ENCODE measurements at regions not wholly inside any gene's neighbourhood (a gene's known extent, or its start where the extent isn't known, plus 50 kb on each side); places are given as distances from the start of the nearest gene placed in this dataset.
"Not testable (repeated sequence)": the region's sequence is repeated elsewhere in the genome, so short reads cannot be mapped to it uniquely, and the experiment has no call there.

GRCh38 chr11:21983431-21983830 lies 209.5 kb upstream of the ANO5 start:
- H3K27me3 Mint-ChIP-seq (ENCODE audit: low read depth) = peaks cover 3% of the 10 kb centered on the region
- no peaks in the 10 kb centered on the region for H3K36me3 Mint-ChIP-seq (ENCODE audit: low read depth)
- no peak for DNase-seq (ENCODE audit: low read depth, low spot score)
- TF ChIP-seq, protein P1, sequence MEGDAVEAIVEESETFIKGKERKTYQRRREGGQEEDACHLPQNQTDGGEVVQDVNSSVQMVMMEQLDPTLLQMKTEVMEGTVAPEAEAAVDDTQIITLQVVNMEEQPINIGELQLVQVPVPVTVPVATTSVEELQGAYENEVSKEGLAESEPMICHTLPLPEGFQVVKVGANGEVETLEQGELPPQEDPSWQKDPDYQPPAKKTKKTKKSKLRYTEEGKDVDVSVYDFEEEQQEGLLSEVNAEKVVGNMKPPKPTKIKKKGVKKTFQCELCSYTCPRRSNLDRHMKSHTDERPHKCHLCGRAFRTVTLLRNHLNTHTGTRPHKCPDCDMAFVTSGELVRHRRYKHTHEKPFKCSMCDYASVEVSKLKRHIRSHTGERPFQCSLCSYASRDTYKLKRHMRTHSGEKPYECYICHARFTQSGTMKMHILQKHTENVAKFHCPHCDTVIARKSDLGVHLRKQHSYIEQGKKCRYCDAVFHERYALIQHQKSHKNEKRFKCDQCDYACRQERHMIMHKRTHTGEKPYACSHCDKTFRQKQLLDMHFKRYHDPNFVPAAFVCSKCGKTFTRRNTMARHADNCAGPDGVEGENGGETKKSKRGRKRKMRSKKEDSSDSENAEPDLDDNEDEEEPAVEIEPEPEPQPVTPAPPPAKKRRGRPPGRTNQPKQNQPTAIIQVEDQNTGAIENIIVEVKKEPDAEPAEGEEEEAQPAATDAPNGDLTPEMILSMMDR (conservative IDR thresholded peaks at IDR 0.05) = no peak
- no peaks in the 10 kb centered on the region for H3K4me1 Mint-ChIP-seq
- H3K27ac Mint-ChIP-seq (ENCODE audit: unreplicated experiment) = no peak overlapping the region
- H3K9me3 Mint-ChIP-seq = no peaks in the 10 kb centered on the region
- no peak overlapping the region for H3K4me3 Mint-ChIP-seq

GRCh38 chr11:21986361-21986760 lies 206.5 kb upstream of the ANO5 start:
- H3K36me3 Mint-ChIP-seq (ENCODE audit: low read depth) = no peaks in the 10 kb centered on the region
- TF ChIP-seq, protein P1 (conservative IDR thresholded peaks at IDR 0.05) = no peak
- no peak overlapping the region for H3K4me3 Mint-ChIP-seq

DNA sequence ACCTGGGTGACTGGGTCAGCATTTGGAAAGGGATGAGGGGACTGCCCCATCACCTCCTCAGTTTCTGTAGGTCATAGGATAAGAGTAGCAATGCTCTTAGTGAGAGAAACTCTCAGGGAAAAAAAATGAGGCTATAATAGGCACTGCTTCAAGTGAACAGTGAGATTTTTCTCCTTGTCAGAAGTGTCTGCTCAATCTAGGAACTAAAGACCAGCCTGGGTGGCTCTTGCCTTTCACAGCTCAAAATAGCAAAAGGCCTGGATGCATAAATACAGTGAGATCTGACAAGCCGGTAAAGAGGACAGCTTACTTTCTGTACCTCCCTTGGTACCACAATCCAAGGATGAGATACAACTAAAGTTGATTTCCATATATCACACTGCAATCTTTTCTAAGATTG lies 205.6 kb upstream of the ANO5 start:
- Mint-ChIP-seq H3K27ac (ENCODE audit: unreplicated experiment) (no peak overlapping the region), H3K9me3 (no peaks in the 10 kb centered on the region), H3K36me3 (ENCODE audit: low read depth) (no peaks in the 10 kb centered on the region), H3K27me3 (ENCODE audit: low read depth) (peaks cover 16% of the 10 kb centered on the region), H3K4me1 (no peaks in the 10 kb centered on the region), H3K4me3 (no peak overlapping the region)
- TF ChIP-seq, protein P1 (conservative IDR thresholded peaks at IDR 0.05) = no peak
- DNase-seq (ENCODE audit: low read depth, low spot score) = no peak

More at GRCh38 chr11:21986361-21986760, 206.5 kb upstream of the ANO5 start:
- Mint-ChIP-seq H3K27me3 (ENCODE audit: low read depth) (peaks cover 16% of the 10 kb centered on the region), H3K27ac (ENCODE audit: unreplicated experiment) (no peak overlapping the region), H3K4me1 (no peaks in the 10 kb centered on the region), H3K9me3 (no peaks in the 10 kb centered on the region)
- no peak for DNase-seq (ENCODE audit: low read depth, low spot score)

DNA sequence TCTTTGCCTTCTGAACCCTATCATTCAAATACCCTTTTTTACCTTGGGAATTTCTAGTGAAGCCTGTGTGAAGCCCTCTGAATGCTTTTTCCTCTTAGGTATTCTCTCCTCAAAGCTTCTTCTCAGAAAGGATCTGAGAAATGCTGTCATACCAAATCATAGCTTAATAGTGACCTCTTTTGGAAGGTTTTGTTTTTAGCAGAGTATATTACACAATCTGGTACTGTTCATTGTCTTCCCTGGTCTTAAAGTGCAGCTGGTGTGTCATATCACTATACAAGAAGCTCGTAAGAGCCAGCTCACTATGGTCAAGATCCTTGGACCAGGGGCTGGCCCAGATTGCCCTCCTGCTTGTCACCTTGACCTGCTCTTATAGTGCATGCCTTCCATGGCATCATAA lies 204.4 kb upstream of the ANO5 start:
- Mint-ChIP-seq H3K27me3 (ENCODE audit: low read depth) (peaks cover 16% of the 10 kb centered on the region), H3K36me3 (ENCODE audit: low read depth) (no peaks in the 10 kb centered on the region), H3K4me3 (no peak overlapping the region), H3K4me1 (no peaks in the 10 kb centered on the region), H3K9me3 (no peaks in the 10 kb centered on the region), H3K27ac (ENCODE audit: unreplicated experiment) (no peak overlapping the region)
- DNase-seq (ENCODE audit: low read depth, low spot score) = no peak
- TF ChIP-seq, protein P1 (conservative IDR thresholded peaks at IDR 0.05) = no peak

DNA sequence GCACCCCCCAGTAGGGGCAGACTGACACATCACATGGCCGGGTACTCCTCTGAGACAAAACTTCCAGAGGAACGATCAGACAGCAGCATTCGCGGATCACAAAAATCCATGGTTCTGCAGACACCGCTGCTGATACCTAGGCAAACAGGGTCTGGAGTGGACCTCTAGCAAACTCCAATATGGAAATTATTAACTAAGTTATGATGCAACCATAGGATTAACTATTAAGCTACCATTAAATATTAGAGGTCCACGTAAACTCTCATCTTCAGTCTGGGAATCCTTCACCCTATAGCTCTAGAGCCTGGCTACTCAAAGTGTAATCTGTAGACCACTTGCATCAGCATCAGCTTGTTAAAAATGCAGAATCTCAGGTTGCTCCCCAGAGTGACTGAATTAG lies 191.1 kb upstream of the ANO5 start:
- not testable (repeated sequence) for H3K4me3 Mint-ChIP-seq; H3K27ac Mint-ChIP-seq (ENCODE audit: unreplicated experiment); H3K4me1 Mint-ChIP-seq; H3K27me3 Mint-ChIP-seq (ENCODE audit: low read depth); H3K36me3 Mint-ChIP-seq (ENCODE audit: low read depth); H3K9me3 Mint-ChIP-seq; DNase-seq (ENCODE audit: low read depth, low spot score)

DNA sequence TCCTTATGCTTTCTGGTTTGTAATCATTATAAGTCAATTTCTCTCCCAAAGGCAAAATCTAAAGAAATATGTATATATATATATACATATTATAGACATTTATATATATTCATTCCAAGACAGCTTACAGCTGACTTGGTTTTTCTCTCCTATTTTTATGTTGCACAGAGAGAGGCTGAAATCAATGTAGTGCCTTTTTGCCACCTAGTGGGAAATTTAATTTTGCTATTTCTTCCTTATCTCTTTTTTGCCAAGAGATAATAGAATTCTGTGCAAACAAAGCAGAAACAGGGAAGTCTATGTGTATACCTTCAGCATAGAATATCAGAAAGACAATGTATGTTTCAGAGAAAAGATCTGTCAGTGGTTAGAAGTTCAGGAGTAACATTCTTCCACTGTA lies 186.0 kb upstream of the ANO5 start:
- no peaks in the 10 kb centered on the region for H3K36me3 Mint-ChIP-seq (ENCODE audit: low read depth)
- no peak overlapping the region for H3K4me3 Mint-ChIP-seq
- TF ChIP-seq, protein P1 (conservative IDR thresholded peaks at IDR 0.05) = no peak
- H3K27ac Mint-ChIP-seq (ENCODE audit: unreplicated experiment) = no peak overlapping the region
- H3K27me3 Mint-ChIP-seq (ENCODE audit: low read depth) = no peaks in the 10 kb centered on the region
- no peaks in the 10 kb centered on the region for H3K4me1 Mint-ChIP-seq
- DNase-seq (ENCODE audit: low read depth, low spot score) = no peak
- H3K9me3 Mint-ChIP-seq = no peaks in the 10 kb centered on the region
